Prostate gland (tissue), 2 donors: ENCODE measurements at regions not wholly inside any gene's neighbourhood (a gene's known extent, or its start where the extent isn't known, plus 50 kb on each side); places are given as distances from the start of the nearest gene placed in this dataset.
A peak's percentile ranks its signal among the peaks of the same experiment; 100 is the strongest.

Source experiments
- DNase-seq: peaks from one replicate; pipeline ENCODE4 v3.0.0-alpha.2; 2019; ENCODE audit warnings: low spot score
- H3K27ac ChIP-seq, 2 donors: fragments of 200-600 bp; sonication (generic); 2 replicates each; pipeline ENCODE4 v1.5.1; 2017 to 2019
- H3K27me3 ChIP-seq: fragments of 200-600 bp; sonication (generic); replicated peaks from 2 replicates; pipeline ENCODE4 v1.5.1; 2019; ENCODE audit not compliant: insufficient read depth
- H3K36me3 ChIP-seq, 2 donors: fragments of 200-600 bp; sonication (generic); 1 replicate in 1 of 2; 2 replicates in 1 of 2; pipeline versions ENCODE4 v1.5.1 to v1.8.1; 2017 to 2019
- H3K4me1 ChIP-seq: fragments of 200-600 bp; sonication (generic); replicated peaks from 2 replicates; pipeline ENCODE4 v1.5.1; 2019
- H3K4me3 ChIP-seq, 2 donors: fragments of 200-600 bp; sonication (generic); 2 replicates each; pipeline ENCODE4 v1.5.1; 2017 to 2019
- H3K9me3 ChIP-seq: fragments of 200-600 bp; sonication (generic); 2 replicates; pipeline ENCODE4 v1.5.1; 2017
- CTCF ChIP-seq, 4 experiments: fragments of 200-600 bp in 2 of 4; fragments of 450-650 bp in 2 of 4; sonication (generic) in 2 of 4; IDR thresholded peaks; 1 replicate in 3 of 4; 2 replicates in 1 of 4; pipeline ENCODE4 v1.5.1; 2016 to 2019; ENCODE audit warnings: antibody characterized with exemption in 4 of 4, mild to moderate bottlenecking in 2 of 4, moderate library complexity in 2 of 4
- POLR2A ChIP-seq: fragments of 450-650 bp; IDR thresholded peaks from one replicate; pipeline ENCODE4 v1.6.1; 2016; ENCODE audit warnings: antibody characterized with exemption, mild to moderate bottlenecking
- POLR2AphosphoS5 ChIP-seq: sonication (generic); formaldehyde crosslinking; IDR thresholded peaks from one replicate; pipeline ENCODE4 v1.6.1; 2017; ENCODE audit warnings: antibody characterized with exemption
- WGBS: methylation state at CpG from one replicate; pipeline ENCODE4 v1.1.5; 2018; 5-methylcytosine and 5-hydroxymethylcytosine counted together
- intact Hi-C: fragments of 100-400 bp; cut with DNase I; formaldehyde crosslinking; loops from one replicate; pipeline ENCODE4 v1.14.2; 2022

DNA sequence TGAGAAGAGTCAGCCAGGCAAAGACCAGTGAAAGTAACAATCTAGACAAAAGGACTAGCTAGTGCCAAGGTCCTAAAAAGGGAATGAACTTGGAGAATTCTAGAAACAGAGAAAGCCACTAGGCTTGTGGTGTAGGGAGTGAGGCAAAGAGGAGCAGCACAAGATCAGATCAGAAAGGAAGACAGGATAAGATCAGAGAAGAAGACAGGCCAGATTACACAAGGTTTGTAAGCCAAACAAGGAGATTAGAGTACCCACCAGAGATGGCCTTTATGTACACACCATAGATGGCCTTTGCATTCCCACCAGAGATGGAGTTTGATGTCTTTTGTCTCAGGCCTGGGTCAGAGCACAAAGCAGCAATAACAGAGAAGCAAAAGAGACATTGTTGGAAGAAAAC is 105.6 kb upstream of the PLCB4 start:
- TF ChIP-seq POLR2A: no peak
- no peak for TF ChIP-seq CTCF (IDR thresholded peaks at IDR 0.05)
- no peak for TF ChIP-seq POLR2AphosphoS5
- Histone ChIP-seq H3K4me1 (no peaks in the 10 kb centered on the region), H3K36me3 (no peaks in the 10 kb centered on the region), H3K27ac (no peak overlapping the region), H3K4me3 (no peak overlapping the region), H3K9me3 (no peaks in the 10 kb centered on the region), H3K27me3 (no peaks in the 10 kb centered on the region)
- intact Hi-C loops: no loop called here
- DNase-seq: no peak

DNA sequence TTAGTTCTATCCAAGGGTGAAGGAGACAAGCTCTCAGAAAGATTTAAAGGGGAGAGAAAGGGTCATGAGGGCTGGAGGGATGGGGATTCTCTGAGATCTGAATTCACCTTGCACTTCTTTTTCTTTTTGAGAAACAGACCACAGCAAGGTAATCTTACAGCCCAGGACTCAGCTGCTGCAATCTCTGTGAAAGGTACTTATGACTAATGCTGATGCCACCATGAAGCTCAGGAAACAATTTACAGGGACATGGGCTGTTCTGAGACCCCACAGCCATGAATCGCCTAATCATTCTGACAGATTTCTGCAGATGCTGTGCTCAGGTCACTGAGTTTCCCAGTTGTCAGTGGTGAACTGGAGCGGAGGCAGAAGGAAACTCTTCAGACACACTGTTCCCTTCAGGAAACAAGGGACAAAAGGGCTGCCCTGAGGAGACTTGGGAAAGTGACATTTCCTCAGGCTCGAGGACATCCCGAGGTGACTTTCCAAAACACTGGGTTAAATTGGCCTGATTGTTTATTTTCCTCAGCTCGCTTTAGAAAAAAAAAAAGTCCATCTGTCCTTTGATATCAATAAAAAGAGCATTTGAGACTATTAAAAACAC is 103.8 kb upstream of the PLCB4 start:
- intact Hi-C loops: no loop called here
- Histone ChIP-seq H3K27me3 (no peaks in the 10 kb centered on the region), H3K4me1 (no peaks in the 10 kb centered on the region), H3K27ac (no peak overlapping the region), H3K36me3 (no peaks in the 10 kb centered on the region), H3K4me3 (no peak overlapping the region), H3K9me3 (no peaks in the 10 kb centered on the region)
- no peak for DNase-seq
- WGBS: 73% methylated on average over 5 of the region's 5 CpGs
- TF ChIP-seq POLR2A (no peak), CTCF (IDR thresholded peaks at IDR 0.05) (no peak), POLR2AphosphoS5 (no peak)

DNA sequence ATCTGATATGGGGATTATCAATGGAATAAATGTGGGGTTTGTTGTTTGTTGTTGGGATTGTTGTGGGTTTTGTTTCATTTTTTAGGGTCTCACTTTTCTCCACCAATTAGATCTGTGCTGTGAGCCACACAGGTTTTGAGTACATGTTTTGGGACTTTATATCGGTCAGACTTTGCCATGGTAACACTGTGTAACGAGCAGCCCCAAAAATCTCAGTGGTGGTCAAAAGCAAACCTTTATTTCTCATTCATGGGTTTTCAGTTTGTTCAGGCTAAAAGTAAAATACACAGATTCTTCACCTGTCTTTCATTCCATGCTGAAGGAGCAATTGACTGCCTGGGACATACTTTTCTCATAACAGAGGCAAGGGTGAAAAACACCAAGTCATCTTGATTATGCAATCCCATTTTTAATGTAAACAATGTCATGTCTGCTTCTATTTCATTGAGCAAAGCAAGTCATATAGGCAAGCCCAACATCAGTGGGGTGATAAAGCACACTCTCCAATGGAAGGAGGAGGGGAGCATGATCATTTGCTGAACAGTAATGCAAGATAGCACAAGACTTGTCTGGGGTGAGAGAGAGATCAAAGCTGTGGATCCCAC is 101.1 kb upstream of the PLCB4 start:
- H3K9me3 ChIP-seq: no peaks in the 10 kb centered on the region
- TF ChIP-seq POLR2A (no peak), POLR2AphosphoS5 (no peak), CTCF (IDR thresholded peaks at IDR 0.05) (no peak)
- H3K36me3 ChIP-seq: no peaks in the 10 kb centered on the region
- H3K4me3 ChIP-seq: no peak overlapping the region
- WGBS: 95% methylated on average over 2 of the region's 2 CpGs
- no peak overlapping the region for H3K27ac ChIP-seq
- H3K27me3 ChIP-seq: no peaks in the 10 kb centered on the region
- H3K4me1 ChIP-seq: no peaks in the 10 kb centered on the region
- DNase-seq: no peak
- intact Hi-C loops: no loop called here

DNA sequence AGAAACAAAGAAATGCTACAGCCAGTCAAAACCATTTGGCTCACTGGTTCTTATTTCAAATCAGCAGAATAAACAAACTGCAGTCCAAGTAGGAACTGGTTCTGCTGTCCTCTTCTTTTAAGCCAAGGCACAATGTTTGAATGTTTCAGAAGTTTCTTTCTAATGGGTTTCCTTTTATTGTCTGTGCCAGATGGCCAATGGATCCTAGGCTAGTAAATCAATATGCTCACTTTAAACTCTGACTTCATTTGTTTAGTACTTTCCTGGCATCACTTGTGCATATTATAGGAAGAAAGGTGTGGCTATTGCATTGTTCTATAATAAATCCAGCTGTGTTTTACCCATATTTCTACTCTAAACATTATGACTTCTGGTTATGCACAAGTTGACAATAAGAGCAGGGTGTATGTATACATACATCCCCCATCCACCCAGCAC is 99.7 kb upstream of the PLCB4 start:
- Histone ChIP-seq H3K27ac (no peak overlapping the region), H3K4me1 (no peaks in the 10 kb centered on the region), H3K4me3 (no peak overlapping the region), H3K27me3 (no peaks in the 10 kb centered on the region), H3K9me3 (no peaks in the 10 kb centered on the region), H3K36me3 (no peaks in the 10 kb centered on the region)
- intact Hi-C loops: no loop called here
- peak; percentile 13 for DNase-seq
- TF ChIP-seq POLR2AphosphoS5 (peak; percentile 37), CTCF (IDR thresholded peaks at IDR 0.05) (no peak)

DNA sequence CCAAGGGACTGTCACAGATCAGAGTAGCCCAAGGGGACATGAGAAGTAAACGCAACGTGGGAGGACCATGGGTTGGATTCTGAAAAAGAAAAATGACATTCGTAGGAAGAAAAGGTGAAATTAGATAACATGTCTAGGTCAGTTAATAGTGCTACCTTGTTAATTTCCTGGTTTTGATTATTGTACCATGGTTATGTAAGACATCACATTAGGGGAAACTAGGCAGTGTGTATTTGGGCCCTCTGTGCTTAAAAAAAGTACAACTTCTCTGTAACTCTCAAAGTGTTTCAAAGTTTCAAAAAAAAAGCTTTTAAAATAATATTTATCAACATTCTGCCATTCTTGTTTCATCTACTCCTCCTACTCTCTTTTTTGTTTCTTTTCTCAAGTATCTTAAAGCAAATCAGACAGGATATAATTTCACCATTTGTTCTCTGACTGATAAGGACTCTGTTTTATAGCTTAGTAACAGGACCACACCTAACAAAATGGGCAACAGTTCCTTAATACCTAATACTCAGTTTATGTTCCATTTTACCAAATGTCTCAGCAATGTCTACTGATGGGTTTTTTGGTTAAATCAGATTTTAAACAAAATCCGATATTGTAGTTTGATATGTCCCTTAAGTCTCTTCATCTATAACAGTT is 97.1 kb upstream of the PLCB4 start:
- Histone ChIP-seq H3K27ac (no peak overlapping the region), H3K4me1 (no peaks in the 10 kb centered on the region), H3K9me3 (no peaks in the 10 kb centered on the region), H3K27me3 (no peaks in the 10 kb centered on the region), H3K36me3 (no peaks in the 10 kb centered on the region), H3K4me3 (no peak overlapping the region)
- TF ChIP-seq POLR2A (no peak), CTCF (IDR thresholded peaks at IDR 0.05) (no peak), POLR2AphosphoS5 (no peak)
- intact Hi-C loops: no loop called here
- no peak for DNase-seq
- WGBS: 75% methylated on average over 4 of the region's 4 CpGs
